ENCODE measurements at regions not wholly inside any gene's neighbourhood (a gene's known extent, or its start where the extent isn't known, plus 50 kb on each side); places are given as distances from the start of the nearest gene placed in this dataset.

- WGBS, 2 donors = 97 to 98% methylated on average over 15 of the region's 15 CpGs
These were observed 463.5 kb downstream of the QKI start for GRCh38 chr6:163877877-163878639.

DNA sequence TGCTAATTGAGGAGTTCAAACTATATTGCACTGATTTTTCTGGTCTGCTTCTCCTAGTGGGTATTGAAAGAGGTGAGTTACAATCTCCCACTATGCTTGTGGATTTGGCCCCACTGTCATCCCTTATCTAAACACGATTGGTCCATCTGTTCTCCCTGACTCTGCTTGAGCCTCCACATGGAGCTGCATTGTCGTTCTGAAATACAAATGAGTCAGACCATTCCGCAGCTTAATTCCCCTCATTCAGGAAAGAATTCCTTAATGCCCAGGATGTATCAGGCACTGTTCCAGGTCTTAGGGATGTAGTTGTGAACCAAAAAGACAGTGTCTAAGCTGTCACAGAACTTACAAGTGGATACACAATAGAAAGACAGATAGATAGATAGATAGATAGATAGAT is 461.9 kb downstream of the QKI start:
- no peak overlapping the region for H3K4me3 ChIP-seq
- no peaks in the 10 kb centered on the region for H3K36me3 ChIP-seq
- H3K27me3 ChIP-seq = no peaks in the 10 kb centered on the region
- WGBS, 2 donors = 72 to 87% methylated on average over 3 of the region's 3 CpGs
- H3K4me1 ChIP-seq = no peaks in the 10 kb centered on the region
- no peaks in the 10 kb centered on the region for H3K9me3 ChIP-seq
- H3K27ac ChIP-seq = no peak overlapping the region
- TF ChIP-seq EP300 (IDR thresholded peaks at IDR 0.05) (no peak), POLR2A (IDR thresholded peaks at IDR 0.05) (no peak), CTCF (IDR thresholded peaks at IDR 0.05) (no peak)
- no peak for DNase-seq (ENCODE audit: low spot score in 2 of 2)

More at GRCh38 chr6:163877877-163878639, 463.5 kb downstream of the QKI start:
- Histone ChIP-seq H3K27me3 (no peaks in the 10 kb centered on the region), H3K36me3 (no peaks in the 10 kb centered on the region), H3K4me3 (no peak overlapping the region), H3K27ac (no peak overlapping the region), H3K4me1 (no peaks in the 10 kb centered on the region), H3K9me3 (no peaks in the 10 kb centered on the region)
- TF ChIP-seq POLR2A (IDR thresholded peaks at IDR 0.05) (no peak), EP300 (IDR thresholded peaks at IDR 0.05) (no peak), CTCF (IDR thresholded peaks at IDR 0.05) (no peak)
- no peak for DNase-seq (ENCODE audit: low spot score in 2 of 2)

GRCh38 chr6:163874784-163875183 is 460.3 kb downstream of the QKI start:
- H3K27me3 ChIP-seq = no peaks in the 10 kb centered on the region
- 98% methylated on average over 3 of the region's 3 CpGs for WGBS, 2 donors
- no peak overlapping the region for H3K4me3 ChIP-seq
- H3K4me1 ChIP-seq = no peaks in the 10 kb centered on the region
- H3K9me3 ChIP-seq = no peaks in the 10 kb centered on the region
- no peak overlapping the region for H3K27ac ChIP-seq
- H3K36me3 ChIP-seq = no peaks in the 10 kb centered on the region
- TF ChIP-seq EP300 (IDR thresholded peaks at IDR 0.05) (no peak), CTCF (IDR thresholded peaks at IDR 0.05) (no peak)
- no peak for DNase-seq (ENCODE audit: low spot score in 2 of 2)

- TF ChIP-seq POLR2A (IDR thresholded peaks at IDR 0.05) (no peak), EP300 (IDR thresholded peaks at IDR 0.05) (no peak)
- no peak overlapping the region for H3K4me3 ChIP-seq
- 59 to 60% methylated on average over 6 of the region's 6 CpGs for WGBS, 2 donors
- H3K36me3 ChIP-seq = no peaks in the 10 kb centered on the region
- no peaks in the 10 kb centered on the region for H3K9me3 ChIP-seq
- no peak overlapping the region for H3K27ac ChIP-seq
- no peak for DNase-seq (ENCODE audit: low spot score in 2 of 2)
- no peaks in the 10 kb centered on the region for H3K4me1 ChIP-seq
- H3K27me3 ChIP-seq = no peaks in the 10 kb centered on the region
These were observed 457.8 kb downstream of the QKI start for GRCh38 chr6:163872335-163872734.

DNA sequence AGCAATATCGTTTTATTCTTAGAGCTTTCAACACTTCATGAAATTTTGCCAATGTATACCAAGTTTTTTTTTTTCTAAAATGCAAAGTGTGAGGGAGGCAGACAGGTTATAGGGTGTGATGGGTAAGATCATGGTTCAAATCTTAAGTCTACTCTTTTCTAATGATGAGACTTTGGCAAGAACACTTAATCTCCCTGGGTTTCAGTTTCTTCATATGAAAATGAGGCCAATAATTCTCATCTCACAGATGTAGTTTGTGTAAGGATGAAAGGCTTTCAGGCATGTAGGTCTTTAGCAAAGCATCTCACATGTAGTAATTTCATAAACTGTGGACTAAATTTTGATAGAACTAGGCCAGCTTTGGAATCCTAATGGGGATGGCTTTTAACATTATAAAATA is 457.1 kb downstream of the QKI start:
- Histone ChIP-seq H3K27me3 (no peaks in the 10 kb centered on the region), H3K27ac (no peak overlapping the region), H3K4me3 (no peak overlapping the region), H3K36me3 (no peaks in the 10 kb centered on the region), H3K9me3 (no peaks in the 10 kb centered on the region), H3K4me1 (no peaks in the 10 kb centered on the region)
- TF ChIP-seq POLR2A (IDR thresholded peaks at IDR 0.05) (no peak), CTCF (IDR thresholded peaks at IDR 0.05) (no peak), EP300 (IDR thresholded peaks at IDR 0.05) (no peak)
- WGBS, 2 donors = 78 to 79% methylated on average over 1 of the region's 1 CpG
- no peak for DNase-seq (ENCODE audit: low spot score in 2 of 2)

Data from tibial nerve (tissue), 4 donors.